Trophoblast cell (in vitro differentiated cells and primary cell): ENCODE measurements at regions not wholly inside any gene's neighbourhood (a gene's known extent, or its start where the extent isn't known, plus 50 kb on each side); places are given as distances from the start of the nearest gene placed in this dataset.

Source experiments
- DNase-seq, 2 donors: peaks; one replicate each; pipeline ENCODE4 v3.0.0-alpha.2; 2016
- H2AFZ ChIP-seq: 2 replicates; pipeline ENCODE4 v1.6.1; 2013; ENCODE audit warnings: low read length, moderate library complexity, mild to moderate bottlenecking; ENCODE audit not compliant: insufficient read depth, poor library complexity
- H2AK5ac ChIP-seq: 2 replicates; pipeline ENCODE4 v1.6.1; 2013; ENCODE audit warnings: mild to moderate bottlenecking, low read length
- H2BK120ac ChIP-seq: 2 replicates; pipeline ENCODE4 v1.6.1; 2013; ENCODE audit warnings: low read length, mild to moderate bottlenecking, moderate library complexity; ENCODE audit not compliant: insufficient read depth, poor library complexity
- H2BK12ac ChIP-seq: 2 replicates; pipeline ENCODE4 v1.6.1; 2013; ENCODE audit warnings: mild to moderate bottlenecking, low read length, moderate library complexity
- H2BK5ac ChIP-seq: 2 replicates; pipeline ENCODE4 v1.6.1; 2013; ENCODE audit warnings: low read length, low read depth, moderate library complexity, mild to moderate bottlenecking; ENCODE audit not compliant: poor library complexity
- H3K14ac ChIP-seq: 2 replicates; pipeline ENCODE4 v1.6.1; 2013; ENCODE audit warnings: mild to moderate bottlenecking, low read length
- H3K18ac ChIP-seq: 2 replicates; pipeline ENCODE4 v1.6.1; 2013; ENCODE audit warnings: mild to moderate bottlenecking, low read length
- H3K23ac ChIP-seq: 2 replicates; pipeline ENCODE4 v1.6.1; 2013; ENCODE audit warnings: low read length
- H3K27ac ChIP-seq: 2 replicates; pipeline ENCODE4 v1.5.1; 2013; ENCODE audit warnings: low read depth, mild to moderate bottlenecking, inconsistent platforms, low read length, moderate library complexity
- H3K27me3 ChIP-seq: 2 replicates; pipeline ENCODE4 v1.6.1; 2013; ENCODE audit warnings: inconsistent platforms, mild to moderate bottlenecking, low read length, moderate library complexity; ENCODE audit not compliant: insufficient read depth
- H3K36me3 ChIP-seq, 2 experiments: 1 replicate in 1 of 2; 2 replicates in 1 of 2; pipeline ENCODE4 v1.6.1; 2013; ENCODE audit warnings: low read length in 2 of 2, mild to moderate bottlenecking in 2 of 2, moderate library complexity in 1 of 2; ENCODE audit not compliant: insufficient read depth in 2 of 2, control insufficient read depth in 1 of 2
- H3K4ac ChIP-seq: 2 replicates; pipeline ENCODE4 v1.6.1; 2013; ENCODE audit warnings: low read depth, mild to moderate bottlenecking, low read length, moderate library complexity
- H3K4me1 ChIP-seq, 2 experiments: 1 replicate in 1 of 2; 2 replicates in 1 of 2; pipeline ENCODE4 v1.6.1; 2013; ENCODE audit warnings: low read length in 2 of 2, mild to moderate bottlenecking in 2 of 2, moderate library complexity in 1 of 2; ENCODE audit not compliant: insufficient read depth in 2 of 2, control insufficient read depth in 1 of 2
- H3K4me2 ChIP-seq: 2 replicates; pipeline ENCODE4 v1.6.1; 2013; ENCODE audit warnings: inconsistent platforms, mild to moderate bottlenecking, low read length, moderate library complexity
- H3K4me3 ChIP-seq: 2 replicates; pipeline ENCODE4 v1.5.1; 2013; ENCODE audit warnings: mild to moderate bottlenecking, low read depth, low read length, inconsistent platforms
- H3K79me1 ChIP-seq: one replicate; pipeline ENCODE4 v1.6.1; 2013; ENCODE audit warnings: low read length
- H3K79me2 ChIP-seq: 2 replicates; pipeline ENCODE4 v1.6.1; 2013; ENCODE audit warnings: low read length, mild to moderate bottlenecking; ENCODE audit not compliant: control insufficient read depth, insufficient read depth, poor library complexity
- H3K9ac ChIP-seq: 2 replicates; pipeline ENCODE4 v1.6.1; 2013; ENCODE audit warnings: mild to moderate bottlenecking, low read length
- H3K9me3 ChIP-seq: 2 replicates; pipeline ENCODE4 v1.6.1; 2013; ENCODE audit warnings: low read depth, mild to moderate bottlenecking, control low read depth, inconsistent platforms, low read length; ENCODE audit not compliant: insufficient read depth
- H4K12ac ChIP-seq: 2 replicates; pipeline ENCODE4 v1.6.1; 2013; ENCODE audit warnings: low read depth, mild to moderate bottlenecking, low read length, moderate library complexity
- H4K8ac ChIP-seq: 2 replicates; pipeline ENCODE4 v1.6.1; 2013; ENCODE audit warnings: low read depth, mild to moderate bottlenecking, low read length, moderate library complexity
- H4K91ac ChIP-seq: one replicate; pipeline ENCODE4 v1.6.1; 2013; ENCODE audit warnings: low read depth, mild to moderate bottlenecking, low read length, moderate library complexity
- WGBS: extraction: QIAGEN DNeasy Blood & Tissue Kit; methylation state at CpG from one replicate; pipeline ENCODE4 v1.1.7; 2013; ENCODE audit warnings: missing lambda C conversion rate; ENCODE audit not compliant: insufficient read length, insufficient coverage; ENCODE audit errors: extremely low coverage; 5-methylcytosine and 5-hydroxymethylcytosine counted together

GRCh38 chr18:41569867-41570266, 385.2 kb upstream of the PIK3C3 start:
- Histone ChIP-seq H3K27ac (no peak overlapping the region), H3K79me2 (no peaks in the 10 kb centered on the region), H3K4me1 (no peaks in the 10 kb centered on the region), H3K14ac (no peak overlapping the region), H4K8ac (no peak overlapping the region), H3K4me3 (no peak overlapping the region), H2BK5ac (no peak overlapping the region), H3K18ac (no peak overlapping the region), H3K23ac (no peak overlapping the region), H3K79me1 (no peaks in the 10 kb centered on the region), H2AK5ac (no peak overlapping the region), H2BK12ac (no peak overlapping the region), H3K9me3 (no peaks in the 10 kb centered on the region), H3K36me3 (no peaks in the 10 kb centered on the region), H3K4me2 (no peak overlapping the region), H2AFZ (no peak overlapping the region), H3K27me3 (no peaks in the 10 kb centered on the region), H4K91ac (no peak overlapping the region), H3K9ac (no peak overlapping the region), H4K12ac (no peak overlapping the region), H3K4ac (no peak overlapping the region), H2BK120ac (no peak overlapping the region)
- DNase-seq, result no peak
- WGBS, result no CpG with 5 or more reads among the region's 1 CpG

GRCh38 chr18:41561961-41562360, 393.1 kb upstream of the PIK3C3 start:
- Histone ChIP-seq H4K91ac (no peak overlapping the region), H3K79me1 (no peaks in the 10 kb centered on the region), H3K4me2 (no peak overlapping the region), H3K14ac (no peak overlapping the region), H3K4ac (no peak overlapping the region), H2BK120ac (no peak overlapping the region), H3K4me1 (no peaks in the 10 kb centered on the region), H3K23ac (no peak overlapping the region), H3K36me3 (no peaks in the 10 kb centered on the region), H3K9ac (no peak overlapping the region), H3K27me3 (no peaks in the 10 kb centered on the region), H3K4me3 (no peak overlapping the region), H2BK12ac (no peak overlapping the region), H3K79me2 (no peaks in the 10 kb centered on the region), H4K8ac (no peak overlapping the region), H3K18ac (no peak overlapping the region), H2BK5ac (no peak overlapping the region), H4K12ac (no peak overlapping the region), H2AK5ac (no peak overlapping the region), H3K9me3 (no peaks in the 10 kb centered on the region), H2AFZ (no peak overlapping the region), H3K27ac (no peak overlapping the region)
- no CpG with 5 or more reads among the region's 2 CpGs for WGBS
- no peak for DNase-seq

- H3K23ac ChIP-seq, result no peak overlapping the region
- no peaks in the 10 kb centered on the region for H3K4me1 ChIP-seq
- H2AK5ac ChIP-seq, result no peak overlapping the region
- H3K18ac ChIP-seq, result no peak overlapping the region
- no peaks in the 10 kb centered on the region for H3K79me2 ChIP-seq
- no peak overlapping the region for H3K27ac ChIP-seq
- no CpG with 5 or more reads among the region's 1 CpG for WGBS
- H4K8ac ChIP-seq, result no peak overlapping the region
- no peaks in the 10 kb centered on the region for H3K79me1 ChIP-seq
- no peaks in the 10 kb centered on the region for H3K9me3 ChIP-seq
- H4K91ac ChIP-seq, result no peak overlapping the region
- DNase-seq, result no peak
- no peak overlapping the region for H3K4me2 ChIP-seq
- H2AFZ ChIP-seq, result no peak overlapping the region
- H3K36me3 ChIP-seq, result no peaks in the 10 kb centered on the region
- H3K27me3 ChIP-seq, result no peaks in the 10 kb centered on the region
- H3K4ac ChIP-seq, result no peak overlapping the region
- H2BK12ac ChIP-seq, result no peak overlapping the region
- no peak overlapping the region for H2BK5ac ChIP-seq
- H3K4me3 ChIP-seq, result no peak overlapping the region
- H3K9ac ChIP-seq, result no peak overlapping the region
- H4K12ac ChIP-seq, result no peak overlapping the region
- no peak overlapping the region for H3K14ac ChIP-seq
- no peak overlapping the region for H2BK120ac ChIP-seq
Measured at GRCh38 chr18:41558715-41559114, 396.3 kb upstream of the PIK3C3 start.

GRCh38 chr18:41553716-41554115, 401.3 kb upstream of the PIK3C3 start:
- Histone ChIP-seq H3K79me2 (no peaks in the 10 kb centered on the region), H2BK120ac (no peak overlapping the region), H4K12ac (no peak overlapping the region), H2AFZ (no peak overlapping the region), H3K36me3 (no peaks in the 10 kb centered on the region), H4K91ac (no peak overlapping the region), H3K27me3 (no peaks in the 10 kb centered on the region), H3K23ac (no peak overlapping the region), H2AK5ac (no peak overlapping the region), H3K79me1 (no peaks in the 10 kb centered on the region), H3K4me1 (no peaks in the 10 kb centered on the region), H3K4me2 (no peak overlapping the region), H3K18ac (no peak overlapping the region), H3K9ac (no peak overlapping the region), H3K4me3 (no peak overlapping the region), H4K8ac (no peak overlapping the region), H3K9me3 (no peaks in the 10 kb centered on the region), H2BK12ac (no peak overlapping the region), H2BK5ac (no peak overlapping the region), H3K27ac (no peak overlapping the region), H3K14ac (no peak overlapping the region), H3K4ac (no peak overlapping the region)
- DNase-seq, result no peak
- WGBS, result no CpG with 5 or more reads among the region's 6 CpGs
